GDM1 (cell line): ENCODE measurements at regions not wholly inside any gene's neighbourhood (a gene's known extent, or its start where the extent isn't known, plus 50 kb on each side); places are given as distances from the start of the nearest gene placed in this dataset.

ENCODE experiments used
- DNase-seq: peaks from one replicate; lab custom pipeline; 2025; lab: John Stamatoyannopoulos, UW

DNA sequence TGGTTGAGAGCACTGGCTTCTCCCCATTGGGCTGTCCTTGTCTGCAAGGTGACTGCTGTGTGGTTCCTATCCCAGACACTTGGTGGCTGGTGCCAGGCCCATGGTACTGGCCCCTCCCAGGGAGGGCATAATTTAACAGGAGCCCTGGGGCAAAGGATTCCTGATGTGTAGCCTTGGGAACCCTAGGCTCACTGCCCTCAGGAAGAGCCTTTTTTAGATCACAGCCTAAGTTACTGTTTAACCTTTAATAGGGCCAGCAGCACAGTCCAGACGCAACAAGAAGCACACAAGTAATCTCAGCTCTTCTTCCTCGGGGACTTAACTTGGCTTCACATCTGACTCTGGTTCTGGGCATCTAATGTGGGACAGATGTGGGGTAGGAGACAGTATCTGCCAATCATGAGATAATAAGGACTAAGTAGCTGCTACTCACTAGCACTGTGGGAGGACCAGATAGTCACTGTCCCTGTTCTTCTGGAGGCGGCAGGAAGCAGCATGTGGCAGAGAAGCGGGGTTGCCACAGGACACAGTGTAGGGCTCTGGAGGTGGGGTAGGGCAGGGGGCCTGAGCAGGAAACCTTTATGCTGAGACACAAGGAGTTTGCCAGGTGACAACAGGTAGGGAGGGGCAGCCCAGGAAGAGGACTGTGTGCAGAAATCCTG, 136.3 kb downstream of the TMEM17 start:
- no peak for DNase-seq

DNA sequence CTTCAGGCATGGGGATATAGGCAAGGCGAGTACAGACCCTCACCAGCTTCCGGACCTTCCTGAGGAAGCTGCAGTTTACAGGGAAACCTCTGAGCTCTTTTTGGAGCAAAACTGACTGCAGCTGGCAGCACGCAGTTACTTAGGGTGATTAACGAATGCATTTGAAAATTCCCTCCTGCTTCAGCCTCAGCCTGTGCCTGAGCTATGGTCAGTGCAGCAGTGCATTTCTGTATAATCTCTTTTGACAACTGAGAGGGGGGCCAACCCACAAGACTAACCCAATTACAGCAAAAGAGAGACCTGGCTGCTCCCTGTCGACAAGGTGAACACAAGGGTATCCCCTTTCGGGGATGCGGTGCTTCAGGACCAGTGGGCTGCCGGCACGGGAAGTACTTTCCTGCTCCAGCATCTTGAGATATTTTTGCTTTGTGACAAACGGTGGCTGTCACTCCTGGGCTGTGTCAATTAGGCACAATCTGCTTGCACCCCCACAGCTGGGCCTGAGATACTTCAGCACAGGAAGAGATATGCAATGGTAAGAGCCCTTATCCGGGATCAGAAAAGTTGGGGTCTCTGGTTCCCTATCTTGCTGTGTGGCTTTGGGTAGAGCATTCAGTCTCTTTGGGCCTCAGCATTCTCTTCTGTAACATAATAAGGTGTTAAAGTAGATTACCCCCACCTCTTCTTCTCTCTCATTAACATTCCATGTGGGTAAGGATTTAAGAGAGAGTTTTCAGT, 141.0 kb downstream of the TMEM17 start:
- DNase-seq: no peak

DNA sequence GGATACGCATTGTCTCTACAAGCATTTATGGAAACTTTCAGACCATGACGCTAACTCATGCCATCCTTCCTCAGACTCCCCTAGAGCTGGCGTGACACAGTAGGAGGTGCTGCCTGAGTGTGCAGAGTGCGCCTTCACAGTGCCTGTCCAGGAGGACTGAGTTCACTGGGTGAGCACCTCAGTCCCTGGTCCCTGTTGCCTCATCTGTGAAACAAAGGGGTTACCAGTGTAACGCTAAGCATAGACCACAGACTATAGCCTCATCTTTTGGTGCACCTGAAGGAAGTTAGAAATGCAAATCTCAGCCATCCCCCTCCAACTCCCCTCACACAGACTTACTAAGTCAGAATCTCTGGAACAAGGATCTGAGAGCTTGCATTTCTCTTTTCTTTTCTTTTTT, 142.8 kb downstream of the TMEM17 start:
- no peak for DNase-seq

DNA sequence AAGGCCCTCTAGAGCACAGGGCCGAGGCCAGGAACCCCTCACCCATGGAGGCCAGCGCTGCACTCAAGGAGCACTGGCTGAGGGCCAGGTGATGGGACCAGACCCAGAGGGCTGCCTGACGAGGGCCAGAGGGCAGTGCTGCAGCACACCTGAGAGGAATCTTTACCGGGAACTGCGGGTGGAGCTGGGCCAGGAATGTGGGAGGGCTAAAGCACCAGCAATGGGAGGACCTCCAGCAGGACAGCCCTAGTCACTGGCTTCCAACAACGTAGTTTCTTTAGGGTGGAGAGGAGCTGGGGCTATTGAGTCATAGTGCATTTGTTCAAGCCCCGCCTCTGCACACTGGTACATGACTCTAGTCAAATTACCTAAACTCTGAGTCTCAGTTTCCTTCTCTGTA, 143.4 kb downstream of the TMEM17 start:
- no peak for DNase-seq

DNA sequence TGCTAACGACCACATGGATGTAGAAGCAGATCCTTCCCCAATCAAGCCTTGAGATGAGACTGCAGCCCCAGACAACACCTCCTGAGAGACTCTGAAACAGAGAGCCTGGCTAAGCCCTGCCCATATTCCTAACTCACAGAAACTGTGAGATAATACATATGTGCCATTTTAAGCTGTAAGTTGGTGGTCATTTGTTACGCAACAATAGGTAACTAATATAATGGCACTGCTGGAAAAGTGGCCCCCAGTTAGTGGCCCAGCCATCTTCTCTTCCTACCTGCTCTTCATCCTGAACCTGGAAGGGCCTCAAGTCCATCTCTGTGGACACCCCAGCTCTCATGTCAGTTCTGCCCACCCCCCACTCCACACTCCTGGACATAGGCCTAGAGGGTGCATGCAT, 144.0 kb downstream of the TMEM17 start:
- DNase-seq: no peak

DNA sequence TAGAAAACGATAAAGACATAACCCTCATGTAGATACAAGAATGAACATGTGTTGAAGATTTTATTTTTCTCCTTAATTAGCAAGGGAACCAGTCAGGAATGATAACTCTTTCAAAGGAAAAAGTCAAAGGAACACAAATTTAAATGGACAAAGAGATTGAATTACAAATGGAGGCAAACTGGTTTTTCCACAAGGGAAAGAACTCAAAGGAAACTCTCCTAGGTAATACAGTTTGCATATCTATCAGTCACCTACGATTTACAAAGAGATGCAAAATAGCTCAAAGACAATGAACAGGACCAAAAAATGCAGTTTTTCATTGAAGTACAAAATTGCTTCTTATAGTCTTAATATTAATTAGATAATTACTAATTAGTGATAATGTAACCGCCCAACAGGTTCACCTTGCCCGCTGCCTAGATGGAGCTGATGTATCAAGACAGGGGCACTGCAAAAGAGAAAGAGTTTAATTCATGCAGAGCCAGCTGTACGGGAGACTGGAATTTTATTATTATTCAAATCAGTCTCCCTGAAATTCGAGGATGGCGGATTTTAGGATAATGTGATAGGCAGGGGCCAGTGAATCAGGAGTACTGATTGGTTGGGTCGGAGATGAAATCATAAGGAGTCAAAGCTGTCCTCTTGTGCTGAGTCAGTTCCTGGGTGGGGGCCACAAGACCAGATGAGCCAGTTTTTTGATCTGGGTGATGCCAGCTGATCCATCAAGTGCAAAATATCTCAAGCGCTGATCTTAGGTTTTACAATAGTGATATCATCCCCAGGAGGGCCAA, 151.0 kb downstream of the TMEM17 start:
- no peak for DNase-seq

DNA sequence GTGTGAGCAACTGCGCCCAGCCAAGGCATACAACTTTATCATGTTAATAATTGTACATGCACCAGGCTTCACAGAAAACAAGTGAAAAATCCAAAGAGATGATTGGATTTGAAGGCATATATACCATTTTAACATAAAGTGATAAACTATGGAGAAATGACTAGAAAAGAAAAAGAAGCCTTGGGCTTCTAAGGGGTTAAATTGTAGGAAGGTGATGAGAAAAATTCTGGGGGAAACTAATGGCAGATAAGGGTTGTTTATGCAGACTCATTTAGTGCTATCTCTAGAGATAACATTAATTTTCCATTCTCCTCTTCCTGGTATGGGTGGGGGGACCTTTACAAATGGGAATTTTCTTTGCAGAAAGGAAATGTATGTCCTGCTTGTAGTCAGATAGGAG, 154.0 kb downstream of the TMEM17 start:
- no peak for DNase-seq

DNA sequence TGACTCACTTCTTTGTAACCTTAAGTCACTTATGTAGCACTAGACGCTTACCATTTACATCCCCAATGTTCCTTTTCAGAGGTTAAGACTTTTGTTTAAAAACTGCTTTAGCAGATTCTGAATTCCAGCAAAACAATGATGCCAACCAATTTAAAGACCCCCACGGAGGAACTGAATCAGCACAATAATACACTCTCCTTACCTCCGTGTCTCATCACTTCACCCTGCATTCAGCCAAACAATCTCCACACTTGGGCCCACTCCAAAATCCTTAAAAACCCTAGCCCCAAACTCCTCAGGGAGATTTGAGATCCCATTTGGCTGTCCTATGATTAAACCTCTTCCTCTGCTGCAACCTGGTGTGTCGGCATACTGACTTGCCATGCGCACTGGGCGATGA, 153.9 kb downstream of the B3GNT2 start:
- no peak for DNase-seq

DNA sequence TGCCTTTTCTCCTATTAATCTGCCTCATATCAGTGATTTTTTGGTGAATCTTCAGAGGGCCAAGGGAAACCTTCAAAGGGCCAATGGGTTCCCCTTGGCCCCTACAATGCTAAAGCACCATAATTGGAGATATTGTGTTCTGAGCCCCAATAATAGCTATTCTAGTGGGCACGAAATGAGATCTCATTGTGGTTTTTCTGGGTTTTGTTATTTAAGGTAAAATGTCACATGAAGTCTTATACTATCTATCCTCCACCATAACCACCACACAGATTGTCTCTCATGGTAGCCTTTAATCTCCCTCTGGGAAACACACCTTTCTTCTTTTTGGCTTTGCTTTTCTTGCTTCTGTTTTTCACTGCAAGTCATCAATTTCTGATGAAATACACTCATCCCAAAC, 152.8 kb downstream of the B3GNT2 start:
- no peak for DNase-seq

DNA sequence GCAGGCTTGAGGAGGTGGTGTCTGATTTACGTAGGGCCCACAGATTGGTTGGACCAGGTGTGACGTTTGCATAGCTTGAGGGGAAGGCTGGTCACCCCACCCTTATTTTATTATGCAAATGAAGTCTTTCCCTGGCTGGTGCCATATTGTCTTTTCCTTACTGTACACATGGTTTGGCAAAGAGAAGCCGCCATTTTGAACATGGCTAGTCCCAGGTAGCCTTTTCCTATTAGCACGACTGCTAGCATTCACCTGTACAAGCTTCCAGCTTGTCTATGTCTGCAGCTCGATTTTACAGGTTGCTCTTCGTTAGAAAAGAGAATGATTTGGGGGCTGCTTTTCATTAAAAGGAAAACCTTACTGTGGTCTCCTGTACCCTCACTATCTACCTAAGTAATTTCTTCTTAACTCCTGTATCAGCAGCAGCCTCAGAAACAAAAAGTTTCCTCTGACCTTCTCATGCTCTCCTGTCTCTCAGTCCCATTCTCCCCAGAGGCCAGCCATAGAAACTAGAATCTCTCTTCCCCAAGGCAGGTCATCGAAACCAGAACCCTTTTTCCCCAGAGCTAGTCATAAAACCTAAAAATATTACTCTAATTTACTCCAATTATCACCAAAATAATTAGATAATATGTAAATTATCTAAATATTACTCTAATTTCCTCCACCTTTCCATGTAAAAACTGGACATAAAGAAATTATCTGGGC, 151.8 kb downstream of the B3GNT2 start:
- DNase-seq: no peak

DNA sequence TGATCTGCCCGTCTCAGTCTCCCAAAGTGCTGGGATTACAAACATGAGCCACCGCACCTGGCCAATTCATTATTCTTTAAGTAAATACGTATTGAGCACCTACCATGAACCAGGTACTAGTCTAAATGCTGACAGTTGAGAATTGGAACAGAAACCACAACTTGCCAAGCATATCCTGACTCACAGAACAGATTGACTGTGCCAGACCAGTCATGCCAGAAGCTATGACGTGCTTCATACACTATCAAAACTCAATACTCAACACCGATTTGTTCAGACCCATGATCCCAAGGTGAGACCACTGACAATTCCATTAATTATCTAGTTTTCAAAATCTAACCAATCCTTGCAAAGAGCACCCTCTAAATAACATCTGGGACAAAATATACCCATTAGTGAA, 148.6 kb downstream of the B3GNT2 start:
- no peak for DNase-seq

DNA sequence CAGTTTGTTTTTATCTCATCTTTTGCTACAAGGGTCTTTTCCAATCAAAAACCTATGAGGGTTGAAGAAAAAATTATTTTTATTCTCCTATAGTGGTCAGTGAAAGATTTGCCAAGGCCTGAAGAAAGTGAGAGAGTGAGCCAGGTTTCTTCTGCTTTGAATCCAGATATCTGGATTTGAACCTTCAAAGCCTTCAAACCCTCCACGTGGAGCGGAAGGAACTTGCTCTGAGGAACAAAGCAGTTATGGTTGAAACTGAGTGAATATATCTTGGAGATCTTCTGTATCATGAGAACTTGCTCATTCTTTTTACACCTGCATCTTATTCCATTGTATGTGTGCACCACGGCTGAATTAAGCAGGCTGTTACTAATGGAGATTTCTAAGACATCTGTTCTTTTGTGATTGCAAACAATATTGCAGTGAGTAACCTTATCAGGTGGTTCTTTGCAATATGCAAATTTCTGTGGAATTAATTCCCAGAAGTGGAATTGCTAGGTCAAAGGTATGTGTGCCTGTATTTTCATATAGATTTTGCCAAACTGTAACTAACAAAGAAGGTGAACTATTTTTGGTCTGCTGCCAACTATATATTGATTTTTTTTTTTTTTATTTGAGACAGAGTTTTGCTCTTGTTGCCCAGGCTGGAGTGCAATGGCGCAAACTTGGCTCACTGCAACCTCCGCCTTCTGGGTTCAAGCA, 147.9 kb downstream of the B3GNT2 start:
- DNase-seq: no peak

DNA sequence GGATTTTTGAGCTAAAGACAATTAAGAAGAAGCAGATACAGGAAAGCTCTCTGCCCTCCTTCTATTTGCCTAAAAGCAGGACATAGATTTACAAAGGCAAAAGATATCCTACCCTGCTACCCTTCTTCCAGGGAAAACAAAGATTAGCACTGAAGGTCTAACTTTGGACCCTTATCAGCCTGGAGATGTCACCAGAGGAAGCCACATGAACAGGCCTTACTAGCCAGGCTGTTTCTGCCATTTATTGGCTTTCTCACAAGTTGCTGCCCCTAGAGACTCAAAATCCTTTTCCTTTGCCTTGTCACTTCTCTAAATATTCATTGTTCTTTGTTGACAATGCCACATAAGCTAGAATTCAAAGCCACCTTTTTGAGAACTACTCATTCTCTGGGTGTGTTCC, 147.3 kb downstream of the B3GNT2 start:
- no peak for DNase-seq

DNA sequence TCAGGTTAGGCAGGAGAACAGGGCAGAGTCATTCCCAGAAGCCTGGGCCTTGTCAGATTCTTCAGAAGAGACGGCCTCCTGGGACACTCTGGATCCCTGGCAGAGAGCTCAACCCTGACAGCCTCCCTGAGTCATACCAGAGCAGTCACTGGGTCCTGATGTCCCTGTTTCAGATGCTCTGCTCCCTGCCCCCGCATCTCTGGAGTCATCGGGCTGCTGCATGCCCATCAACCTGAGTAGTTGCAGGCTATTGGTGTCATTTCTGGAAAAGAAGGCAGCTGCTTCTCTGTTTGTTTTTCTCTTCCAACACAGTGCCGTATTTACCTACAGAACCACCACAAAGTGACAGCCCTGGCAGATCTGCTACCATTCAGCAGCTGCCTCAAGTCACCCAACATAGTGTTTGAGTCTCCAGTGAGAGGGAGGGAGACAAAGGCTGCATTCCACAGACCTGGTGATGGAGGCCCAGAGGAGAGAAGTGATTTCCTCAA, 145.1 kb downstream of the B3GNT2 start:
- DNase-seq: no peak

DNA sequence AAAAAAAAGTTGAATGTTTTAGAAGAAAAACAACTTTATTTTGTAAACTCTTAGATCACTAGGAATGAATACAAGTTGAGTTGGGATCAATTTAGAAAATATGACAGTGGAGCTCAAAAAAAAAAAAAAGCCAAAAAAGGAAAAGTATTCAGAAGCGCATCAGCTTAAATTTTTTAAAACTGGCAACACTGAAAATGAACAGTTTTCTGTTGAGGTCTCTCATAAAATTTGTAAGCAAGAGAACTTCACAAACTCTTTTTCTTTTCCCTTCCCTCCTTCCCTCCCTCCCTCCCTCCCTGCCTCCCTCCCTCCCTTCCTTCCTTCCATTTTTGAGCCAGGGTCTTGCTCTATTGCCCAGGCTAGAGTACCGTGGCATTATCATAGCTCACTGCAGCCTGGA, 143.9 kb downstream of the B3GNT2 start:
- no peak for DNase-seq

DNA sequence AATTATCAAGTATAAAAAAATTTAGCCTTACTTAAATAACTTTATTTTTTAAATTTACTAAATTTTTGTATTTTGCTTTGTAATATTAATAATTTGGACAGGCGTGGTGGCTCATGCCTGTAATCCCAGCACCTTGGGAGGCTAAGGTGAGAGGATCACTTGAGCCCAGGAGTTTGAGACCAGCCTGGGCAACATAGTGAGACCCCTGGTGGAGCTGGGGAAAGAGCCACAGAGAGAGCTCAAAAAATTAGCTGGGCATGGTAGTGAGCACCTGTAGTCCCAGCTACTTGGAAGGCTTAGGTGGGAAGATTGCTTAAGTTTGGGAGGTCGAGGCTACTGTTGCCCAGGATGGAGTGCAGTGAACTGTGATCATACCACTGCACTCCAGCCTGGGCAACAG, 143.5 kb downstream of the B3GNT2 start:
- DNase-seq: no peak

DNA sequence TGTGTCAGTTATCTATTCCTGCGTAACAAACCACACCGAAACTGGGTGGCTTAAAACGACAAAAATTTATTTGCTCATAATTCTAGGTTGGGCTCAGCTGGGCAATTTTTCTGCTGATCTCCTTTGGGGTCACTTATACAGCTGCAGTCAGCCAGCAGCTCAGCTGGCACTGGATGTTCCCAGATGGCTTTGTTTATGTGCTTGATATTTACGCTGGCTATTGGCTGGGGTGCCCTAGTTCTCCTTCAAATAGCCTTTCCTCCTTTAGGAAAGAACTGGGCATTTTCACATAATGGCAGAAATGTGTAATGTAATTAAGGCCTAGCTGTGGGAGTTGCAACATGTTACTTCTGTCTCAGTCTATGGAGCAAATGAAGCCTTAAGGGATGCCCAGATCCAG, 142.2 kb downstream of the B3GNT2 start:
- no peak for DNase-seq

DNA sequence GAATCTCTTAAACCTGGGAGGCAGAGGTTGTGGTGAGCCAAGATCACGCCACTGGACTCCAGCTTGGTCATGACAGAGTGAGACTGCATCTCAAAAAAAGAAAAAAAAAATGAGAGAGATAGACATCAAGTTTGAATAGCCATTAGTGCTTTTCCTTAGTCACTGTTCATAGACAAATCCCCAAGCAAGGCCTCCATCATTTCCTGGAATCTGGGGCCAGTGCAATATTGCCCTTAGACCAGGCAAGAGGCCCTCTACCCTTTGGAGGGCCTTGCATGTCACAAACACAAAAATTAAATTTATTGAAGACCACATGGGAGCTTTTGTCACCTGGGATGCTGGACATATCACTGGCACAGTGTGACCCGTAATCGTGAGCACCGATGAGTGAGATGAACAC, 141.5 kb downstream of the B3GNT2 start:
- no peak for DNase-seq

DNA sequence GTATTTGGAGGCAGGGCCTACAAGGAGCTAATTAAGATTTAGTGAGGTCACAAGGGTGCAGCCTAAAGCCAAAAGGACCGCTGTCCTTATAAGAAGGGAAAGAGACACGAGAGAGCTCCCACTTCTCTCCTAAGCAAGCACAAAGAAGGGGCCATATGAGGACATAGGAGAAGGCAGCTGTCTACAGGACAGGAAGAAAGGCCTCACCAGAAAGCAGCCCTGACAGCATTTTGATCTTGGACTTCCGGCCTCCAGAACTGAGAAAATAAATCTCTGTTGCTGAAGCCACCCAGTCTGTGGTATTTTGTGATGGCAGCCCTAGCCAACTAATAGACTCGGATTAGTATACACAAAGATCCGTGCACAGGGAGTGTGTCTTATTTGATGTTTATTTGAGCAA, 139.7 kb downstream of the B3GNT2 start:
- DNase-seq: no peak

DNA sequence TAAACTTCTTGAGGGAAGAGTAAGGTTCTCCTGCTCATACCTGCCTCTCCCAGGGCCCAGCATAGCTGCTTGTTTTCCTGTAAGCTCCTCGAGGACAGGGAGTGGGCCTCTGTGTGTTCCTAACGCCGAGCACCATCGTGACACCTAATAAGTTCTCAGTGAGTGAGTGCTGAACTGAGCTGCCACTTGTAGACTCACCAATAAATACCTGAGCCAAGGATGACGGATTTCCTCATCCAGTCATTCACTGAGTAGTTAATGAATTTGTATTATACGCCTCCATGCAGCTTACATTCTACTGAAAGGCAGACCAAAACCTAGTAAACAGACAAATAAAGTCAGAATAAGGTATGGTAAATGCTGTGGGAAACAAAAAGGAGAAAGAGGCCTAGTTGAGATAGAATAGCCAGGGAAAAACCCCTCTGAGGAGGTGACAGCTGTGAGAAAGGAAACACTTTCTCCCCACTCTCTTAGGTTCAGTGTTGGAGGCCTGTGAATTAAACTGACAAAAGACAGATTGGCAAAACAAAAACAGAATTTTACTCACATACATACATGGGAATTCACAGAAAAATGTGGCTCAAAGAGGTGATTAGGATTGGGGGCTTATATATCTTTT, 138.6 kb downstream of the B3GNT2 start:
- no peak for DNase-seq

DNA sequence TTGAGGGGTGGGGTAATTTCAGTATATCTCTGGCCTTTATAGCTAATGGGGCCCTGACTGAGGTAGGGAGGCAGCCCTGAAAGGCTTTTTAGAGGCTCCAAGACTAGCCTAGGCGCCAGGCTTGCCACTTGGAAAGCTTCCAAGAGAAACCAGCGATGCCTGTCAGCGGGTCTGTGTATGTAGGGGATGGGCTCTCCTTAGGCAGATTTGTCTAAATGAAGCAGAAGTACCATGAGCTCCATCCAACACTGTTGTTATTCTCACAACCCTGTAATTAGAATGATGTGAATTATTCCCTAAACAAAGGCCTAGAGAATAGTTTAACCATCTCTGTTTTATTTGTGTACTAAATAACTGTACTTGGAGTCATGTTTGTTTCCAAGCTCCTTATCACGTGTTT, 138.1 kb downstream of the B3GNT2 start:
- DNase-seq: peak; percentile 14
